GM12878 (cell line): ENCODE measurements at regions not wholly inside any gene's neighbourhood (a gene's known extent, or its start where the extent isn't known, plus 50 kb on each side); places are given as distances from the start of the nearest gene placed in this dataset.

Experiments
- CHD1 ChIP-seq: IDR thresholded peaks from 2 replicates; pipeline ENCODE4 v1.6.1; 2012; ENCODE audit warnings: low read depth, low read length, improper control_type of control experiment
- EED ChIP-seq: sonication (generic); IDR thresholded peaks from 2 replicates; pipeline ENCODE4 v1.6.1; 2016; ENCODE audit warnings: antibody characterized with exemption, low read depth
- RFX5 ChIP-seq: IDR thresholded peaks from 2 replicates; pipeline ENCODE4 v1.6.1; 2011; ENCODE audit warnings: low read depth, low read length, improper control_type of control experiment
- SIN3A ChIP-seq: IDR thresholded peaks from 2 replicates; pipeline ENCODE4 v1.6.1; 2012; ENCODE audit warnings: low read depth, low read length, improper control_type of control experiment
- TF ChIP-seq, protein P1 (sequence below), 3 experiments: IDR thresholded peaks in 2 of 3; conservative IDR thresholded peaks in 1 of 3; 2 replicates each; pipeline ENCODE4 v1.5.1; 2011; ENCODE audit warnings: low read depth in 3 of 3, low read length in 3 of 3, mild to moderate bottlenecking in 3 of 3, control low read depth in 2 of 3, moderate library complexity in 2 of 3, inconsistent platforms in 1 of 3, mixed read lengths in 1 of 3; ENCODE audit not compliant: control insufficient read depth in 2 of 3, insufficient read depth in 1 of 3; ENCODE audit errors: extremely low read depth in 1 of 3

DNA sequence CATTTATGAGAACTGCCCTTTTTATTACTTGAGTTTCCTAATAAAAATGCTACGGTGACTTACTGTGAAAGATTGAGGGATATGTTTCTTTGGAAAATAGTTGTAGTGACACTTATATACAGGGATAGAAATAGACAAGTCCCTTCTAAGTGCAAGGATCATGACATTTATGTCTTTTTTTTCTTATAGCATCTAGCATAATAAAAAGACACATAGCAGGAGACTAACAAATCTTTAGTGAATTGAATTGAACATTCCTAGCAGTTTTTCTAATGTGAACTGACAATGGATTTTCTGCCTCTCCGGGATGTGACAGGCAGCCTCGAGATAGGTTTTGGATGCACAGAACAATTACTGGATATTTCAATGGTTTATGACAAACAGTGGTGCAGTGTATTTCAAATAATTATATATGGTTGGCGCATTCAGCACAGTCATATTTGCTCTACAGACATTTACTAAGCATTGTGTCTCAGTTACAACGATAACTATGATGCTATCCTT lies 562.8 kb downstream of the ADCYAP1 start:
- TF ChIP-seq CHD1 (no peak), SIN3A (no peak), RFX5 (no peak), EED (no peak)
- TF ChIP-seq, protein P1, sequence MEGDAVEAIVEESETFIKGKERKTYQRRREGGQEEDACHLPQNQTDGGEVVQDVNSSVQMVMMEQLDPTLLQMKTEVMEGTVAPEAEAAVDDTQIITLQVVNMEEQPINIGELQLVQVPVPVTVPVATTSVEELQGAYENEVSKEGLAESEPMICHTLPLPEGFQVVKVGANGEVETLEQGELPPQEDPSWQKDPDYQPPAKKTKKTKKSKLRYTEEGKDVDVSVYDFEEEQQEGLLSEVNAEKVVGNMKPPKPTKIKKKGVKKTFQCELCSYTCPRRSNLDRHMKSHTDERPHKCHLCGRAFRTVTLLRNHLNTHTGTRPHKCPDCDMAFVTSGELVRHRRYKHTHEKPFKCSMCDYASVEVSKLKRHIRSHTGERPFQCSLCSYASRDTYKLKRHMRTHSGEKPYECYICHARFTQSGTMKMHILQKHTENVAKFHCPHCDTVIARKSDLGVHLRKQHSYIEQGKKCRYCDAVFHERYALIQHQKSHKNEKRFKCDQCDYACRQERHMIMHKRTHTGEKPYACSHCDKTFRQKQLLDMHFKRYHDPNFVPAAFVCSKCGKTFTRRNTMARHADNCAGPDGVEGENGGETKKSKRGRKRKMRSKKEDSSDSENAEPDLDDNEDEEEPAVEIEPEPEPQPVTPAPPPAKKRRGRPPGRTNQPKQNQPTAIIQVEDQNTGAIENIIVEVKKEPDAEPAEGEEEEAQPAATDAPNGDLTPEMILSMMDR (IDR thresholded peaks at IDR 0.05 in 2 of 3, conservative IDR thresholded peaks at IDR 0.05 in 1 of 3; ENCODE audit: control insufficient read depth in 2 of 3, extremely low read depth in 1 of 3, insufficient read depth in 1 of 3, low read depth in 3 of 3, low read length in 3 of 3), result no peak
